Thoracic aorta (tissue), 2 donors: ENCODE measurements at regions not wholly inside any gene's neighbourhood (a gene's known extent, or its start where the extent isn't known, plus 50 kb on each side); places are given as distances from the start of the nearest gene placed in this dataset.

Experiments used
- ATAC-seq: fragments of 150-250 bp; one replicate; pipeline ENCODE4 v1.8.0; 2017; ENCODE audit warnings: low read depth; ENCODE audit not compliant: insufficient number of reproducible peaks, low FRiP score
- DNase-seq: peaks from one replicate; pipeline ENCODE4 v3.0.0-alpha.2; 2020; ENCODE audit warnings: low spot score
- H3K27ac ChIP-seq, 2 donors: fragments of 200-600 bp; sonication (generic); 1 replicate in 1 of 2; 2 replicates in 1 of 2; pipeline ENCODE4 v1.5.1; 2016; ENCODE audit warnings: mild to moderate bottlenecking in 2 of 2, moderate library complexity in 2 of 2
- H3K27me3 ChIP-seq: fragments of 200-600 bp; sonication (generic); replicated peaks from 2 replicates; pipeline ENCODE4 v1.6.0; 2016; ENCODE audit warnings: mild to moderate bottlenecking; ENCODE audit not compliant: insufficient read depth
- H3K36me3 ChIP-seq: fragments of 200-600 bp; sonication (generic); one replicate; pipeline ENCODE4 v1.5.1; 2016
- H3K4me1 ChIP-seq, 2 donors: fragments of 200-600 bp; sonication (generic); 1 replicate in 1 of 2; 2 replicates in 1 of 2; pipeline versions ENCODE4 v1.5.1 to v1.6.0; 2016; ENCODE audit warnings: low read depth in 2 of 2, mild to moderate bottlenecking in 1 of 2; ENCODE audit not compliant: control insufficient read depth in 1 of 2
- H3K4me3 ChIP-seq: fragments of 200-600 bp; sonication (generic); 2 replicates; pipeline ENCODE4 v1.5.1; 2016; ENCODE audit warnings: mild to moderate bottlenecking
- H3K9me3 ChIP-seq: fragments of 200-600 bp; sonication (generic); 2 replicates; pipeline ENCODE4 v1.5.1; 2016
- TF ChIP-seq, protein P1 (sequence below): fragments of 200-600 bp; sonication (generic); IDR thresholded peaks from one replicate; pipeline ENCODE4 v1.5.1; 2019; ENCODE audit warnings: antibody characterized with exemption

DNA sequence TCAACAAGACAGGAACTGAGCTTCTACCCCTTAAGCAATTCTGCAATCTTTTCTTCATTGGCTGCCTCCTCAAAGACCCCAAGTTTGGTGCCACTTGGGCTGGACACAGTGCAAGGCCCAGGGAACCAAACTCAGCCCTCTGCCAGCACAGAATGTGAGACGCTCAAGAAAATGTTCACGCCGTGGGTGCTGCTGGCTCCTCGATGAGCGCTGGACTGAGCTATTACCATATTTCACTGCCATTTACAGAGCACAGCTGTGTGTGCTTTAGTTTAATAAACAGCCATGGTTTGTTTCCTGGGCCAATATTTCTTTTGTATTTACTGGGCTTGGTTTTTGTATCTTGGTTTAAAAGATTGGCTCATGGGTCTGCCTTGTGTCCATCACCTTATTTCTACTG, 138.8 kb upstream of the VSTM2B start:
- TF ChIP-seq, protein P1, sequence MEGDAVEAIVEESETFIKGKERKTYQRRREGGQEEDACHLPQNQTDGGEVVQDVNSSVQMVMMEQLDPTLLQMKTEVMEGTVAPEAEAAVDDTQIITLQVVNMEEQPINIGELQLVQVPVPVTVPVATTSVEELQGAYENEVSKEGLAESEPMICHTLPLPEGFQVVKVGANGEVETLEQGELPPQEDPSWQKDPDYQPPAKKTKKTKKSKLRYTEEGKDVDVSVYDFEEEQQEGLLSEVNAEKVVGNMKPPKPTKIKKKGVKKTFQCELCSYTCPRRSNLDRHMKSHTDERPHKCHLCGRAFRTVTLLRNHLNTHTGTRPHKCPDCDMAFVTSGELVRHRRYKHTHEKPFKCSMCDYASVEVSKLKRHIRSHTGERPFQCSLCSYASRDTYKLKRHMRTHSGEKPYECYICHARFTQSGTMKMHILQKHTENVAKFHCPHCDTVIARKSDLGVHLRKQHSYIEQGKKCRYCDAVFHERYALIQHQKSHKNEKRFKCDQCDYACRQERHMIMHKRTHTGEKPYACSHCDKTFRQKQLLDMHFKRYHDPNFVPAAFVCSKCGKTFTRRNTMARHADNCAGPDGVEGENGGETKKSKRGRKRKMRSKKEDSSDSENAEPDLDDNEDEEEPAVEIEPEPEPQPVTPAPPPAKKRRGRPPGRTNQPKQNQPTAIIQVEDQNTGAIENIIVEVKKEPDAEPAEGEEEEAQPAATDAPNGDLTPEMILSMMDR = no peak
- Histone ChIP-seq H3K9me3 (peaks cover 5% of the 10 kb centered on the region), H3K4me3 (no peak overlapping the region), H3K27ac (no peak overlapping the region), H3K36me3 (no peaks in the 10 kb centered on the region), H3K4me1 (no peaks in the 10 kb centered on the region), H3K27me3 (no peaks in the 10 kb centered on the region)
- DNase-seq (no peak), ATAC-seq (no peak)

- no peaks in the 10 kb centered on the region for H3K36me3 ChIP-seq
- no peaks in the 10 kb centered on the region for H3K27me3 ChIP-seq
- H3K4me3 ChIP-seq = no peak overlapping the region
- H3K27ac ChIP-seq = no peak overlapping the region
- TF ChIP-seq, protein P1 = no peak
- no peaks in the 10 kb centered on the region for H3K4me1 ChIP-seq
- ATAC-seq = no peak
- peaks cover 5% of the 10 kb centered on the region for H3K9me3 ChIP-seq
- no peak for DNase-seq
These were observed 138.2 kb upstream of the VSTM2B start for GRCh38 chr19:29387586-29387985.

GRCh38 chr19:29389495-29389894, 136.3 kb upstream of the VSTM2B start:
- no peak overlapping the region for H3K27ac ChIP-seq
- no peaks in the 10 kb centered on the region for H3K27me3 ChIP-seq
- H3K4me3 ChIP-seq = no peak overlapping the region
- TF ChIP-seq, protein P1 = no peak
- no peaks in the 10 kb centered on the region for H3K4me1 ChIP-seq
- no peak for ATAC-seq
- no peaks in the 10 kb centered on the region for H3K36me3 ChIP-seq
- no peak for DNase-seq
- H3K9me3 ChIP-seq = peaks cover 5% of the 10 kb centered on the region

DNA sequence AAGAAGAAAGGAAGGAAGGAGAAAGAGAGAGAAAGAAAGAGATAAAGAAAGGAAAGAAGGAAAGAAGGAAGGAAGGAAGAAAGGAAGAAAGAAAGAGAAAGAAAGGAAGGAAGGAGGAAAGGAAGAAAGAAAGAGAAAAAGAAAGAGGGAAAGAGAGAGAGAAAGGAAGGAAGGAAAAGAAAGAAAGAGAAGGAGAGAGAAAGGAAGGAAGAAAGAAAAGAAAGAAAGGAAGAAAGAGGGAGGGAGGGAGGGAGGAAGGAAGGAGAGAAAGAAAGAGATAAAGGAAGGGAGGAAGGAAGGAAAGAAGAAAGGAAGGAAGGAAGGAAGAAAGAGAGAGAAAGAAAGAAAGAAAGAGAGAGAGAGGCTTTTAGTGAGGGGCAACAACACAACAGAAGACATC, 135.1 kb upstream of the VSTM2B start:
- DNase-seq = no peak
- Histone ChIP-seq H3K4me3 (no peak overlapping the region), H3K27me3 (no peaks in the 10 kb centered on the region), H3K27ac (no peak overlapping the region), H3K36me3 (no peaks in the 10 kb centered on the region), H3K4me1 (no peaks in the 10 kb centered on the region), H3K9me3 (peaks cover 5% of the 10 kb centered on the region)
- TF ChIP-seq, protein P1 = no peak
- no peak for ATAC-seq

DNA sequence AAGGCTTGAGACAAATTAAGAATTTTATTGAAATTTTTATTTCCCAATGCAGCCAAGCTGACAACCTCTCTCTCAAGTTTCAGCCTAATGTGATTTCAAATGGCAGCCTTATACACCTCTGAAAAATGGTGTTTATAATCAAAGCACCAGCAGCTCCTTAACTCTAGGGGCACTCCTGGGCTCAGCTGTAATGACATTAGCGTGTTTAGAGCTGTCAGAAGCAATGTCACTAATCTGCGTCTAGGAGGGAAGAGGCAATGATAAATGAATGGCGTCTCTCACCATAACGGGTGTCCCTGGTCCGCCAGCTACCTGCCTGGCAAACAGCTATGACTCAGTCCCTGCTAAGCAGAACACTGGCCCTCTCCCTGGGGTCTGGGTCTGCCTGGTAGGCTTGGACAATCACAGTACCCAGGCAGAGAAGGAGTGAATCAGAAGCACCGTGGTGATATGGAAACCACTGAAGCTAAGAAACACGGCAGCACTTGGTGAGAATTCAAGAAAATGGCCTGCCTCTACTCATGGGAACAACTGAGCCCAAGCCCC, 131.8 kb upstream of the VSTM2B start:
- H3K27ac ChIP-seq = no peak overlapping the region
- H3K36me3 ChIP-seq = no peaks in the 10 kb centered on the region
- no peak for ATAC-seq
- H3K9me3 ChIP-seq = peaks cover 5% of the 10 kb centered on the region
- H3K4me3 ChIP-seq = no peak overlapping the region
- no peak for DNase-seq
- H3K27me3 ChIP-seq = no peaks in the 10 kb centered on the region
- TF ChIP-seq, protein P1 = no peak
- no peaks in the 10 kb centered on the region for H3K4me1 ChIP-seq
